Trophoblast cell (in vitro differentiated cells and primary cell): ENCODE measurements at regions not wholly inside any gene's neighbourhood (a gene's known extent, or its start where the extent isn't known, plus 50 kb on each side); places are given as distances from the start of the nearest gene placed in this dataset.

Source experiments
- DNase-seq, 2 donors: peaks; one replicate each; pipeline ENCODE4 v3.0.0-alpha.2; 2016
- H2AFZ ChIP-seq: 2 replicates; pipeline ENCODE4 v1.6.1; 2013; ENCODE audit warnings: low read length, moderate library complexity, mild to moderate bottlenecking; ENCODE audit not compliant: insufficient read depth, poor library complexity
- H2AK5ac ChIP-seq: 2 replicates; pipeline ENCODE4 v1.6.1; 2013; ENCODE audit warnings: mild to moderate bottlenecking, low read length
- H2BK120ac ChIP-seq: 2 replicates; pipeline ENCODE4 v1.6.1; 2013; ENCODE audit warnings: low read length, mild to moderate bottlenecking, moderate library complexity; ENCODE audit not compliant: insufficient read depth, poor library complexity
- H2BK12ac ChIP-seq: 2 replicates; pipeline ENCODE4 v1.6.1; 2013; ENCODE audit warnings: mild to moderate bottlenecking, low read length, moderate library complexity
- H2BK5ac ChIP-seq: 2 replicates; pipeline ENCODE4 v1.6.1; 2013; ENCODE audit warnings: low read length, low read depth, moderate library complexity, mild to moderate bottlenecking; ENCODE audit not compliant: poor library complexity
- H3K14ac ChIP-seq: 2 replicates; pipeline ENCODE4 v1.6.1; 2013; ENCODE audit warnings: mild to moderate bottlenecking, low read length
- H3K18ac ChIP-seq: 2 replicates; pipeline ENCODE4 v1.6.1; 2013; ENCODE audit warnings: mild to moderate bottlenecking, low read length
- H3K23ac ChIP-seq: 2 replicates; pipeline ENCODE4 v1.6.1; 2013; ENCODE audit warnings: low read length
- H3K27ac ChIP-seq: 2 replicates; pipeline ENCODE4 v1.5.1; 2013; ENCODE audit warnings: low read depth, mild to moderate bottlenecking, inconsistent platforms, low read length, moderate library complexity
- H3K27me3 ChIP-seq: 2 replicates; pipeline ENCODE4 v1.6.1; 2013; ENCODE audit warnings: inconsistent platforms, mild to moderate bottlenecking, low read length, moderate library complexity; ENCODE audit not compliant: insufficient read depth
- H3K36me3 ChIP-seq, 2 experiments: 1 replicate in 1 of 2; 2 replicates in 1 of 2; pipeline ENCODE4 v1.6.1; 2013; ENCODE audit warnings: low read length in 2 of 2, mild to moderate bottlenecking in 2 of 2, moderate library complexity in 1 of 2; ENCODE audit not compliant: insufficient read depth in 2 of 2, control insufficient read depth in 1 of 2
- H3K4ac ChIP-seq: 2 replicates; pipeline ENCODE4 v1.6.1; 2013; ENCODE audit warnings: low read depth, mild to moderate bottlenecking, low read length, moderate library complexity
- H3K4me1 ChIP-seq, 2 experiments: 1 replicate in 1 of 2; 2 replicates in 1 of 2; pipeline ENCODE4 v1.6.1; 2013; ENCODE audit warnings: low read length in 2 of 2, mild to moderate bottlenecking in 2 of 2, moderate library complexity in 1 of 2; ENCODE audit not compliant: insufficient read depth in 2 of 2, control insufficient read depth in 1 of 2
- H3K4me2 ChIP-seq: 2 replicates; pipeline ENCODE4 v1.6.1; 2013; ENCODE audit warnings: inconsistent platforms, mild to moderate bottlenecking, low read length, moderate library complexity
- H3K4me3 ChIP-seq: 2 replicates; pipeline ENCODE4 v1.5.1; 2013; ENCODE audit warnings: mild to moderate bottlenecking, low read depth, low read length, inconsistent platforms
- H3K79me1 ChIP-seq: one replicate; pipeline ENCODE4 v1.6.1; 2013; ENCODE audit warnings: low read length
- H3K79me2 ChIP-seq: 2 replicates; pipeline ENCODE4 v1.6.1; 2013; ENCODE audit warnings: low read length, mild to moderate bottlenecking; ENCODE audit not compliant: control insufficient read depth, insufficient read depth, poor library complexity
- H3K9ac ChIP-seq: 2 replicates; pipeline ENCODE4 v1.6.1; 2013; ENCODE audit warnings: mild to moderate bottlenecking, low read length
- H3K9me3 ChIP-seq: 2 replicates; pipeline ENCODE4 v1.6.1; 2013; ENCODE audit warnings: low read depth, mild to moderate bottlenecking, control low read depth, inconsistent platforms, low read length; ENCODE audit not compliant: insufficient read depth
- H4K12ac ChIP-seq: 2 replicates; pipeline ENCODE4 v1.6.1; 2013; ENCODE audit warnings: low read depth, mild to moderate bottlenecking, low read length, moderate library complexity
- H4K8ac ChIP-seq: 2 replicates; pipeline ENCODE4 v1.6.1; 2013; ENCODE audit warnings: low read depth, mild to moderate bottlenecking, low read length, moderate library complexity
- H4K91ac ChIP-seq: one replicate; pipeline ENCODE4 v1.6.1; 2013; ENCODE audit warnings: low read depth, mild to moderate bottlenecking, low read length, moderate library complexity
- WGBS: extraction: QIAGEN DNeasy Blood & Tissue Kit; methylation state at CpG from one replicate; pipeline ENCODE4 v1.1.7; 2013; ENCODE audit warnings: missing lambda C conversion rate; ENCODE audit not compliant: insufficient read length, insufficient coverage; ENCODE audit errors: extremely low coverage; 5-methylcytosine and 5-hydroxymethylcytosine counted together

GRCh38 chr13:104831831-104832230 is 1703.6 kb downstream of the EFNB2 start:
- H3K9ac ChIP-seq, result no peak overlapping the region
- no CpG with 5 or more reads among the region's 6 CpGs for WGBS
- no peak for DNase-seq
- no peak overlapping the region for H3K4me2 ChIP-seq
- no peak overlapping the region for H2BK12ac ChIP-seq
- H4K8ac ChIP-seq, result no peak overlapping the region
- no peak overlapping the region for H2AK5ac ChIP-seq
- H3K36me3 ChIP-seq, result no peaks in the 10 kb centered on the region
- H3K4ac ChIP-seq, result no peak overlapping the region
- H4K91ac ChIP-seq, result no peak overlapping the region
- no peak overlapping the region for H3K23ac ChIP-seq
- no peaks in the 10 kb centered on the region for H3K27me3 ChIP-seq
- no peak overlapping the region for H3K18ac ChIP-seq
- H2AFZ ChIP-seq, result no peak overlapping the region
- no peaks in the 10 kb centered on the region for H3K79me2 ChIP-seq
- no peak overlapping the region for H4K12ac ChIP-seq
- no peak overlapping the region for H2BK5ac ChIP-seq
- H3K4me3 ChIP-seq, result no peak overlapping the region
- H3K4me1 ChIP-seq, result no peaks in the 10 kb centered on the region
- H3K79me1 ChIP-seq, result no peaks in the 10 kb centered on the region
- no peak overlapping the region for H3K14ac ChIP-seq
- no peak overlapping the region for H2BK120ac ChIP-seq
- H3K27ac ChIP-seq, result no peak overlapping the region
- no peaks in the 10 kb centered on the region for H3K9me3 ChIP-seq

GRCh38 chr13:104823709-104824108 is 1711.8 kb downstream of the EFNB2 start:
- DNase-seq, result peak in 1 of 2 donors; percentile 44
- Histone ChIP-seq H2AK5ac (no peak overlapping the region), H2BK5ac (no peak overlapping the region), H3K14ac (no peak overlapping the region), H3K4me3 (no peak overlapping the region), H3K27ac (no peak overlapping the region), H4K8ac (no peak overlapping the region), H3K9me3 (no peaks in the 10 kb centered on the region), H3K9ac (no peak overlapping the region), H3K4me1 (no peaks in the 10 kb centered on the region), H2BK120ac (no peak overlapping the region), H3K79me2 (no peaks in the 10 kb centered on the region), H3K36me3 (no peaks in the 10 kb centered on the region), H3K23ac (no peak overlapping the region), H4K12ac (no peak overlapping the region), H3K27me3 (no peaks in the 10 kb centered on the region), H3K18ac (no peak overlapping the region), H4K91ac (no peak overlapping the region), H3K4ac (no peak overlapping the region), H3K79me1 (no peaks in the 10 kb centered on the region), H3K4me2 (no peak overlapping the region), H2BK12ac (no peak overlapping the region), H2AFZ (no peak overlapping the region)
- WGBS, result no CpG with 5 or more reads among the region's 1 CpG

DNA sequence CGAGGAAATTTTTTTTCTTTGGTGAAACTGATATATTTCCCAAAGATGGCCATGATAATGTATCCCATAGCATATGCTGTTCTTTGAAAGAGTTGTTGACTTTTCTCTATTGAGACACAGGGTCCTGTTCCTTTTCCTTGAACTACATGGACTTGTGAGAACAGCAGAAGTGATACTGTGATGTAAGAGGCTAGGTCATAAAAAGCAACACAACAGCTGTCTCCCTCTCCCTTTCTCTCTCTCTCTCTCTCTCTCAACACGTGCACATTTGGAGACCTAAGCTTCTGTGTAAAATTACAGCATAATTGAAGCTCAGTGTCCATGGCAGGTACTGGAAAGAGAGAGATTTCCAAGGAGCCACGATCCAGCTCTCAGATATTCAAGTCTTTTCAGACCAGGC is 1712.4 kb downstream of the EFNB2 start:
- Histone ChIP-seq H3K79me1 (no peaks in the 10 kb centered on the region), H4K8ac (no peak overlapping the region), H4K12ac (no peak overlapping the region), H3K9ac (no peak overlapping the region), H3K79me2 (no peaks in the 10 kb centered on the region), H3K14ac (no peak overlapping the region), H4K91ac (no peak overlapping the region), H2BK5ac (no peak overlapping the region), H2BK120ac (no peak overlapping the region), H2AK5ac (no peak overlapping the region), H3K23ac (no peak overlapping the region), H3K27ac (no peak overlapping the region), H3K4ac (no peak overlapping the region), H2AFZ (no peak overlapping the region), H3K4me2 (no peak overlapping the region), H3K18ac (no peak overlapping the region), H3K4me3 (no peak overlapping the region), H3K4me1 (no peaks in the 10 kb centered on the region), H3K9me3 (no peaks in the 10 kb centered on the region), H3K36me3 (no peaks in the 10 kb centered on the region), H3K27me3 (no peaks in the 10 kb centered on the region), H2BK12ac (no peak overlapping the region)
- no peak for DNase-seq
- WGBS, result no CpG with 5 or more reads among the region's 3 CpGs

DNA sequence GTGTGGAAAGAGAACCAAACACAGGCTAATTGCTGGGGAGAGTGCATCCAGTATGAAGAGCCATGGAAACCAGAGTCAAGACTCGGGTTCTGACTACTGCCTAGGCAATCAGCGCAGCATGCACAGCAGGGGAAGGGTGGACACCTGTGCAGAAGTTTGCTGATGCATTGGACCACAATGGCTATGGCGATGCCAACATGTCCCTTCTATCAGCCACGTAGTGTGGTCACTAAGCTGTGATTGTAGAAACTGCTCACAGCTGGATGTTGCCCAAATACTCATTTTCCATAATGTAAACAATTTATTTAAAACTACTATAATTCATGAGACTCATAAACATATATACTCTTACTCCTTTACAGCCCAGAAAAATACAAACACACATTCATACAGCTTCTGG is 1718.2 kb downstream of the EFNB2 start:
- Histone ChIP-seq H3K9ac (no peak overlapping the region), H3K36me3 (no peaks in the 10 kb centered on the region), H2AFZ (no peak overlapping the region), H3K23ac (no peak overlapping the region), H2BK5ac (no peak overlapping the region), H3K4ac (no peak overlapping the region), H3K9me3 (no peaks in the 10 kb centered on the region), H2BK12ac (no peak overlapping the region), H3K79me1 (no peaks in the 10 kb centered on the region), H2BK120ac (no peak overlapping the region), H3K27me3 (no peaks in the 10 kb centered on the region), H3K4me3 (no peak overlapping the region), H3K79me2 (no peaks in the 10 kb centered on the region), H3K27ac (no peak overlapping the region), H4K91ac (no peak overlapping the region), H2AK5ac (no peak overlapping the region), H3K14ac (no peak overlapping the region), H4K8ac (no peak overlapping the region), H4K12ac (no peak overlapping the region), H3K4me2 (no peak overlapping the region), H3K18ac (no peak overlapping the region), H3K4me1 (no peaks in the 10 kb centered on the region)
- WGBS, result no CpG with 5 or more reads among the region's 4 CpGs
- DNase-seq, result no peak
